HL-60 (cell line): ENCODE measurements at regions not wholly inside any gene's neighbourhood (a gene's known extent, or its start where the extent isn't known, plus 50 kb on each side); places are given as distances from the start of the nearest gene placed in this dataset.

ENCODE experiments used
- DNase-seq, 2 experiments: peaks; one replicate each; pipeline ENCODE4 v3.0.0-alpha.2; 2010 to 2020; ENCODE audit warnings: low read depth in 1 of 2, low spot score in 1 of 2
- H3K27ac ChIP-seq: fragments of 250-450 bp; sonication (Bioruptor Pico); replicated peaks from 2 replicates; pipeline ENCODE4 v1.5.1; 2020; ENCODE audit warnings: mild to moderate bottlenecking, moderate library complexity
- H3K27me3 ChIP-seq: fragments of 250-450 bp; sonication (Bioruptor Pico); 2 replicates; pipeline ENCODE4 v1.5.1; 2021; ENCODE audit warnings: mild to moderate bottlenecking, moderate library complexity; ENCODE audit not compliant: insufficient read depth, poor library complexity, severe bottlenecking
- H3K4me3 ChIP-seq: replicated peaks from 2 replicates; pipeline ENCODE4 v1.5.1; 2011; ENCODE audit warnings: mild to moderate bottlenecking, control low read depth, low read length; ENCODE audit not compliant: insufficient read depth
- GABPA ChIP-seq: IDR thresholded peaks from 2 replicates; pipeline ENCODE4 v1.6.1; 2012; ENCODE audit warnings: low read depth
- POLR2AphosphoS5 ChIP-seq: IDR thresholded peaks from 2 replicates; pipeline ENCODE4 v1.6.1; 2012; ENCODE audit warnings: low read depth
- SPI1 ChIP-seq: IDR thresholded peaks from 2 replicates; pipeline ENCODE4 v1.6.1; 2012; ENCODE audit warnings: low read depth, mild to moderate bottlenecking, borderline replicate concordance
- TF ChIP-seq, protein P1 (sequence below): IDR thresholded peaks from one replicate; pipeline ENCODE4 v1.5.1; 2011; ENCODE audit warnings: low read length, control low read depth, inconsistent platforms; ENCODE audit not compliant: insufficient read depth
- TF ChIP-seq, protein P2 (sequence below): IDR thresholded peaks from 2 replicates; pipeline ENCODE4 v1.6.1; 2012; ENCODE audit warnings: low read depth; ENCODE audit not compliant: insufficient replicate concordance

DNA sequence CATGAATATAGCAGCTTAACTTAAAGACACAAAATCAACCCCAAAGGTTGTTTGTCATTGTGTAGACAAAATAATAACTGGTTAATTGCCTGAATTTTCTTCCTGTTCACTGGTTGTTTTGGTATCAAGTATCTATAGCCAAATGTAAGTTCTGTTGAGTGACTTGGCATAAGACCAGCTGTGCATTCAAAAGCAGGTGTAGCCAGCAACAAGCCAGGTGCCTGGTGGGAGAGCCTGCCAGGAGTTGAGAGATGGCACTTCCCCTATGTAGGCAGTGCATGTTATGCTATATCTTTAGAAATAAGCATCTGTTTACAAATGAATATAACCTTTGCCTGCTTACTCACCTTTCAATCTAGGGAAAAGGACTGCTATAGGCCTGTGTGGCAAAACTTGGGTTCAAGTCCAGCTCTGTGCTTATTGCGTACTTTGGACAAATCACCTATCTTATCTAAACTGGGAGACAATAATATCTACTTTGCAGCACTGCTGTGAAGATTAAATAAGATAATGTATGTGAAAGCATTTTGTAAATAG is 84.9 kb upstream of the TBL1XR1 start:
- Histone ChIP-seq H3K4me3 (no peak overlapping the region), H3K27me3 (no peaks in the 10 kb centered on the region), H3K27ac (peak overlapping the region; percentile 23; the same call in 1 of the 2 replicates)
- TF ChIP-seq, protein P1, sequence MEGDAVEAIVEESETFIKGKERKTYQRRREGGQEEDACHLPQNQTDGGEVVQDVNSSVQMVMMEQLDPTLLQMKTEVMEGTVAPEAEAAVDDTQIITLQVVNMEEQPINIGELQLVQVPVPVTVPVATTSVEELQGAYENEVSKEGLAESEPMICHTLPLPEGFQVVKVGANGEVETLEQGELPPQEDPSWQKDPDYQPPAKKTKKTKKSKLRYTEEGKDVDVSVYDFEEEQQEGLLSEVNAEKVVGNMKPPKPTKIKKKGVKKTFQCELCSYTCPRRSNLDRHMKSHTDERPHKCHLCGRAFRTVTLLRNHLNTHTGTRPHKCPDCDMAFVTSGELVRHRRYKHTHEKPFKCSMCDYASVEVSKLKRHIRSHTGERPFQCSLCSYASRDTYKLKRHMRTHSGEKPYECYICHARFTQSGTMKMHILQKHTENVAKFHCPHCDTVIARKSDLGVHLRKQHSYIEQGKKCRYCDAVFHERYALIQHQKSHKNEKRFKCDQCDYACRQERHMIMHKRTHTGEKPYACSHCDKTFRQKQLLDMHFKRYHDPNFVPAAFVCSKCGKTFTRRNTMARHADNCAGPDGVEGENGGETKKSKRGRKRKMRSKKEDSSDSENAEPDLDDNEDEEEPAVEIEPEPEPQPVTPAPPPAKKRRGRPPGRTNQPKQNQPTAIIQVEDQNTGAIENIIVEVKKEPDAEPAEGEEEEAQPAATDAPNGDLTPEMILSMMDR, result no peak
- TF ChIP-seq SPI1 (peak; percentile 43; the same call in 1 of the 2 replicates), GABPA (no peak), POLR2AphosphoS5 (no peak)
- TF ChIP-seq, protein P2, sequence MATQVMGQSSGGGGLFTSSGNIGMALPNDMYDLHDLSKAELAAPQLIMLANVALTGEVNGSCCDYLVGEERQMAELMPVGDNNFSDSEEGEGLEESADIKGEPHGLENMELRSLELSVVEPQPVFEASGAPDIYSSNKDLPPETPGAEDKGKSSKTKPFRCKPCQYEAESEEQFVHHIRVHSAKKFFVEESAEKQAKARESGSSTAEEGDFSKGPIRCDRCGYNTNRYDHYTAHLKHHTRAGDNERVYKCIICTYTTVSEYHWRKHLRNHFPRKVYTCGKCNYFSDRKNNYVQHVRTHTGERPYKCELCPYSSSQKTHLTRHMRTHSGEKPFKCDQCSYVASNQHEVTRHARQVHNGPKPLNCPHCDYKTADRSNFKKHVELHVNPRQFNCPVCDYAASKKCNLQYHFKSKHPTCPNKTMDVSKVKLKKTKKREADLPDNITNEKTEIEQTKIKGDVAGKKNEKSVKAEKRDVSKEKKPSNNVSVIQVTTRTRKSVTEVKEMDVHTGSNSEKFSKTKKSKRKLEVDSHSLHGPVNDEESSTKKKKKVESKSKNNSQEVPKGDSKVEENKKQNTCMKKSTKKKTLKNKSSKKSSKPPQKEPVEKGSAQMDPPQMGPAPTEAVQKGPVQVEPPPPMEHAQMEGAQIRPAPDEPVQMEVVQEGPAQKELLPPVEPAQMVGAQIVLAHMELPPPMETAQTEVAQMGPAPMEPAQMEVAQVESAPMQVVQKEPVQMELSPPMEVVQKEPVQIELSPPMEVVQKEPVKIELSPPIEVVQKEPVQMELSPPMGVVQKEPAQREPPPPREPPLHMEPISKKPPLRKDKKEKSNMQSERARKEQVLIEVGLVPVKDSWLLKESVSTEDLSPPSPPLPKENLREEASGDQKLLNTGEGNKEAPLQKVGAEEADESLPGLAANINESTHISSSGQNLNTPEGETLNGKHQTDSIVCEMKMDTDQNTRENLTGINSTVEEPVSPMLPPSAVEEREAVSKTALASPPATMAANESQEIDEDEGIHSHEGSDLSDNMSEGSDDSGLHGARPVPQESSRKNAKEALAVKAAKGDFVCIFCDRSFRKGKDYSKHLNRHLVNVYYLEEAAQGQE, result no peak
- DNase-seq, result peak in 1 of 2 experiments; percentile 8

DNA sequence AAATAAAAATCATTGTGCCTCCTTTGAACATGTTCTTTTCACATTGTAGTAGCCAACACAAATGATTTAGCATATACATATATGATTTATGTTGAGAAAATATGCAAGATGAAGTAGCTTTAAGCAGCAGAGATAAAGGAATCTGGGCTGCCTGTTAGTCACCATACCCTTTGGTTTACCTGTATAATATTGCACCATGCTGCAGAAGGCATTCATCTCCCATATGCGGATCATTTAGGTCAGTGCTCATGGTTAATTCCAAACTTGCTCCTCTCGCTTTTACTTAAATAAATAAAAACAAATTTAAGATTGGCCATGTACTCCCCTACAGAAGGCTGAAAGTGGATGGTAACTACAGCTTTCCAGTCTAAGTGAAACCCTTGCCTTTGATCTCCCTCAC is 86.7 kb upstream of the TBL1XR1 start:
- Histone ChIP-seq H3K4me3 (no peak overlapping the region), H3K27ac (peak overlapping the region; percentile 30), H3K27me3 (no peaks in the 10 kb centered on the region)
- TF ChIP-seq POLR2AphosphoS5 (no peak), SPI1 (no peak), GABPA (no peak)
- TF ChIP-seq, protein P1, result no peak
- TF ChIP-seq, protein P2, result no peak
- no peak for DNase-seq

DNA sequence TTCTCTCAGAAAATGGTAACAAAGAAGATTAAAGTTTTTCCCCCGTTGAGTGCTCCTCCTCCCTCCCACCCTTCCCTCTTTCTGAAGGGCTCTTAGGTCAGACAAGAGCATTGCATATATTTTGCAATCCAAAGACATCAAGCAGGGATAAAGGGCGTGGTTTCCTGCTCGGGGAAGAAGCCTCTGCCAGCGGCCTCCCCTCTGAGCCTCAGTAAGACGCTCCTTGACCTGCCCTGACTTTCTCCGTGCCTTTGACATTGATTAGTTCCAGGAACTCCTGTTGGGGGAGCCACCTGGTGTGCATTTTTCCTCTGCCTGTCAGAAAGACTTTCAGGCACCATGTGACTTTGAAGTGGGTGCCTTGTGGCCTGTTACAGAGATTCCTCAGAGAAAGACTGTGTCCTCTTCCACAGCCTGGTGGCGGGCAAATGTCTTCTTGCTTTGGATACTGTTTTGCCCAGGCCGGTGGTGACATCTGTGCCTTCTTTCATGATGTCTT is 87.2 kb upstream of the TBL1XR1 start:
- Histone ChIP-seq H3K27ac (peak overlapping the region; percentile 30), H3K4me3 (no peak overlapping the region), H3K27me3 (no peaks in the 10 kb centered on the region)
- peak; percentile 69 to 82 for DNase-seq
- TF ChIP-seq POLR2AphosphoS5, result no peak
- TF ChIP-seq, protein P2, result no peak
